WTC11 (cell line): ENCODE measurements at regions not wholly inside any gene's neighbourhood (a gene's known extent, or its start where the extent isn't known, plus 50 kb on each side); places are given as distances from the start of the nearest gene placed in this dataset.

ENCODE experiments used
- ATAC-seq: fragments of 200-7000 bp; cut with Tn5 transposase; 2 replicates; pipeline ENCODE4 v1.10.0; 2021; ENCODE audit warnings: mild to moderate bottlenecking, moderate library complexity
- CTCF ChIA-PET: fragments of 300-600 bp; sonication (Branson Sonifier 250); formaldehyde crosslinking; loops from one replicate; lab custom pipeline; 2021; ENCODE audit warnings: antibody characterized with exemption; lab: Charles Lee
- POLR2A ChIA-PET: fragments of 350-600 bp; sonication (Branson Sonifier 250); formaldehyde crosslinking; loops from one replicate; lab custom pipeline; 2021; ENCODE audit warnings: antibody characterized with exemption; lab: Charles Lee
- DNase-seq: peaks from one replicate; pipeline ENCODE4 v3.0.0; 2021; ENCODE audit warnings: low spot score
- H3K27ac Mint-ChIP-seq: 2 replicates; pipeline ENCODE4 v1.8.0; 2021; ENCODE audit warnings: mixed read lengths
- H3K27me3 Mint-ChIP-seq: 2 replicates; pipeline ENCODE4 v1.8.0; 2021; ENCODE audit warnings: low read depth, mild to moderate bottlenecking, moderate library complexity, mixed read lengths
- H3K36me3 Mint-ChIP-seq: 2 replicates; pipeline ENCODE4 v1.8.0; 2021; ENCODE audit warnings: mixed read lengths
- H3K4me1 Mint-ChIP-seq: 2 replicates; pipeline ENCODE4 v1.8.0; 2022; ENCODE audit warnings: mixed read lengths
- H3K4me3 Mint-ChIP-seq: 2 replicates; pipeline ENCODE4 v1.8.0; 2021; ENCODE audit warnings: mild to moderate bottlenecking, moderate library complexity, mixed read lengths
- H3K9me3 Mint-ChIP-seq: 2 replicates; pipeline ENCODE4 v1.8.0; 2021; ENCODE audit warnings: mixed read lengths
- CREM ChIP-seq: sonication (generic); formaldehyde crosslinking; IDR thresholded peaks from 2 replicates; pipeline ENCODE4 v1.8.1; 2022; ENCODE audit warnings: mild to moderate bottlenecking, missing genetic modification reagents, moderate library complexity
- CTCF ChIP-seq: fragments of 200-600 bp; IDR thresholded peaks from 2 replicates; pipeline ENCODE4 v1.8.0; 2022; ENCODE audit warnings: antibody characterized with exemption
- E2F1 ChIP-seq: sonication (generic); formaldehyde crosslinking; IDR thresholded peaks from 2 replicates; pipeline ENCODE4 v1.8.0; 2022; ENCODE audit warnings: mild to moderate bottlenecking, missing genetic modification reagents
- EMX1 ChIP-seq: fragments of 250-450 bp; sonication (Bioruptor Pico); IDR thresholded peaks from 2 replicates; pipeline ENCODE4 v1.8.0; 2021; ENCODE audit warnings: mild to moderate bottlenecking
- ESRRA ChIP-seq: sonication (generic); formaldehyde crosslinking; IDR thresholded peaks from 2 replicates; pipeline ENCODE4 v1.8.1; 2022; ENCODE audit warnings: mild to moderate bottlenecking, missing genetic modification reagents, borderline replicate concordance
- GRHL2 ChIP-seq: fragments of 250-450 bp; sonication (Bioruptor Pico); IDR thresholded peaks from 2 replicates; pipeline ENCODE4 v1.8.0; 2022; ENCODE audit warnings: mild to moderate bottlenecking, moderate library complexity; ENCODE audit not compliant: insufficient replicate concordance, severe bottlenecking
- GTF2I ChIP-seq: fragments of 250-450 bp; sonication (Bioruptor Pico); conservative IDR thresholded peaks from 2 replicates; pipeline ENCODE4 v1.4.0; 2021; ENCODE audit warnings: mild to moderate bottlenecking
- HMGXB4 ChIP-seq: sonication (generic); formaldehyde crosslinking; IDR thresholded peaks from 2 replicates; pipeline ENCODE4 v1.8.1; 2023; ENCODE audit warnings: mild to moderate bottlenecking, moderate library complexity, missing genetic modification reagents
- IRF2 ChIP-seq: sonication (generic); formaldehyde crosslinking; IDR thresholded peaks from 2 replicates; pipeline ENCODE4 v1.8.0; 2022; ENCODE audit warnings: low read depth, missing genetic modification reagents, borderline replicate concordance
- KAT7 ChIP-seq: sonication (generic); formaldehyde crosslinking; IDR thresholded peaks from 2 replicates; pipeline ENCODE4 v1.8.1; 2023; ENCODE audit warnings: missing genetic modification reagents, mild to moderate bottlenecking, borderline replicate concordance
- NFE2L1 ChIP-seq: sonication (generic); formaldehyde crosslinking; IDR thresholded peaks from 2 replicates; pipeline ENCODE4 v1.8.1; 2023; ENCODE audit warnings: missing genetic modification reagents
- NR1H2 ChIP-seq: sonication (generic); formaldehyde crosslinking; IDR thresholded peaks from 2 replicates; pipeline ENCODE4 v1.9.0; 2021; ENCODE audit warnings: mild to moderate bottlenecking, moderate library complexity, missing genetic modification reagents
- OVOL2 ChIP-seq: fragments of 250-450 bp; sonication (Bioruptor Pico); IDR thresholded peaks from 2 replicates; pipeline ENCODE4 v1.9.0; 2021; ENCODE audit warnings: mild to moderate bottlenecking, borderline replicate concordance
- RELA ChIP-seq: sonication (generic); formaldehyde crosslinking; IDR thresholded peaks from 2 replicates; pipeline ENCODE4 v1.8.1; 2022; ENCODE audit warnings: missing genetic modification reagents, mild to moderate bottlenecking, borderline replicate concordance
- SP1 ChIP-seq: sonication (generic); formaldehyde crosslinking; conservative IDR thresholded peaks from 2 replicates; pipeline ENCODE4 v1.8.1; 2022; ENCODE audit warnings: missing genetic modification reagents
- TCF7 ChIP-seq: sonication (generic); formaldehyde crosslinking; IDR thresholded peaks from 2 replicates; pipeline ENCODE4 v1.8.0; 2022; ENCODE audit warnings: mild to moderate bottlenecking, low read depth, missing genetic modification reagents, moderate library complexity
- TP53 ChIP-seq: sonication (generic); formaldehyde crosslinking; IDR thresholded peaks from 2 replicates; pipeline ENCODE4 v1.8.1; 2023; ENCODE audit warnings: mild to moderate bottlenecking, missing genetic modification reagents
- USF2 ChIP-seq: sonication (generic); formaldehyde crosslinking; IDR thresholded peaks from 2 replicates; pipeline ENCODE4 v1.8.1; 2023; ENCODE audit warnings: mild to moderate bottlenecking, missing genetic modification reagents, moderate library complexity
- ZBTB21 ChIP-seq: sonication (generic); formaldehyde crosslinking; IDR thresholded peaks from 2 replicates; pipeline ENCODE4 v1.8.1; 2023; ENCODE audit warnings: mild to moderate bottlenecking, missing genetic modification reagents, borderline replicate concordance
- ZNF121 ChIP-seq: sonication (generic); formaldehyde crosslinking; IDR thresholded peaks from 2 replicates; pipeline ENCODE4 v1.8.0; 2023; ENCODE audit warnings: missing genetic modification reagents
- ZNF263 ChIP-seq: sonication (generic); formaldehyde crosslinking; IDR thresholded peaks from 2 replicates; pipeline ENCODE4 v1.8.1; 2022; ENCODE audit warnings: low read depth, mild to moderate bottlenecking, moderate library complexity, missing genetic modification reagents

- TF ChIP-seq NFE2L1 (CRISPR knock-in tag), result no peak
- TF ChIP-seq NR1H2 (CRISPR knock-in tag), result no peak
- no peak for TF ChIP-seq TP53
- TF ChIP-seq ZBTB21 (CRISPR knock-in tag), result no peak
Observed at GRCh38 chr2:122528061-122528460, 772.6 kb downstream of the TSN start (continued).

- Mint-ChIP-seq H3K27ac (no peak overlapping the region), H3K4me1 (peaks cover 14% of the 10 kb centered on the region), H3K36me3 (no peaks in the 10 kb centered on the region), H3K9me3 (no peaks in the 10 kb centered on the region), H3K27me3 (no peaks in the 10 kb centered on the region; the same call in 1 of the 2 replicates), H3K4me3 (no peak overlapping the region)
- ATAC-seq (no peak), DNase-seq (no peak)
- ChIA-PET CTCF (no interaction called here), POLR2A (no interaction called here)
- TF ChIP-seq ZNF263 (CRISPR knock-in tag) (no peak), E2F1 (CRISPR knock-in tag) (no peak), RELA (no peak), EMX1 (CRISPR knock-in tag) (no peak)
Observed at GRCh38 chr2:122528958-122529705, 773.7 kb downstream of the TSN start.

- CTCF ChIA-PET, result interaction anchor here (1.2 to 2.3 kb wide), 4 partner anchors 11 to 158 kb away, joined by 3 to 33 read pairs (median 10); no protein-coding TSS in a partner anchor
- H3K27ac Mint-ChIP-seq, result no peak overlapping the region
Observed at GRCh38 chr2:122530814-122531213, 775.4 kb downstream of the TSN start.

GRCh38 chr2:122531290-122532071 lies 776.0 kb downstream of the TSN start:
- Mint-ChIP-seq H3K4me3 (no peak overlapping the region), H3K4me1 (peaks cover 14% of the 10 kb centered on the region), H3K27me3 (no peaks in the 10 kb centered on the region; the same call in 1 of the 2 replicates), H3K9me3 (no peaks in the 10 kb centered on the region), H3K27ac (no peak overlapping the region), H3K36me3 (no peaks in the 10 kb centered on the region)
- POLR2A ChIA-PET, result interaction anchor here (1.3 kb wide), 1 partner anchor 233 kb away, joined by 3 read pairs; no protein-coding TSS in a partner anchor
- ATAC-seq (peak; percentile 100), DNase-seq (peak; percentile 92)
- TF ChIP-seq ZNF121 (peak; percentile 73; the same call in 1 of the 2 replicates), KAT7 (CRISPR knock-in tag) (no peak), ZBTB21 (CRISPR knock-in tag) (0 out of 2 replicates have a peak, but pooled peaks have one; percentile 38), SP1 (CRISPR knock-in tag) (peak; percentile 7; the same call in 1 of the 2 replicates), CTCF (peak; percentile 96), USF2 (CRISPR knock-in tag) (peak; percentile 54), HMGXB4 (0 out of 2 replicates have a peak, but pooled peaks have one; percentile 24), CREM (CRISPR knock-in tag) (no peak)
- CTCF ChIA-PET, result interaction anchor here (0.6 to 2.3 kb wide), 33 partner anchors 10 to 605 kb away, joined by 3 to 33 read pairs (median 4); no protein-coding TSS in a partner anchor

More at GRCh38 chr2:122530814-122531213, 775.4 kb downstream of the TSN start:
- ATAC-seq, result no peak
- no peak overlapping the region for H3K4me3 Mint-ChIP-seq
- no peak for DNase-seq
- POLR2A ChIA-PET, result no interaction called here
- no peaks in the 10 kb centered on the region; the same call in 1 of the 2 replicates for H3K27me3 Mint-ChIP-seq
- no peaks in the 10 kb centered on the region for H3K36me3 Mint-ChIP-seq
- TF ChIP-seq GTF2I (CRISPR knock-in tag) (no peak), GRHL2 (no peak), HMGXB4 (no peak), OVOL2 (no peak), IRF2 (no peak), TCF7 (CRISPR knock-in tag) (no peak), ESRRA (CRISPR knock-in tag) (no peak)
- peaks cover 14% of the 10 kb centered on the region for H3K4me1 Mint-ChIP-seq
- no peaks in the 10 kb centered on the region for H3K9me3 Mint-ChIP-seq
